BE2C (cell line): ENCODE measurements at regions not wholly inside any gene's neighbourhood (a gene's known extent, or its start where the extent isn't known, plus 50 kb on each side); places are given as distances from the start of the nearest gene placed in this dataset.

ENCODE experiments used
- DNase-seq: peaks from one replicate; pipeline ENCODE4 v3.0.0-alpha.2; 2020
- H3K27me3 ChIP-seq: fragments of 250-450 bp; sonication (Bioruptor Pico); 2 replicates; pipeline ENCODE4 v1.5.1; 2020; ENCODE audit warnings: mild to moderate bottlenecking
- H3K36me3 ChIP-seq: fragments of 250-450 bp; sonication (Bioruptor Pico); 2 replicates; pipeline ENCODE4 v1.5.1; 2020; ENCODE audit warnings: mild to moderate bottlenecking
- H3K4me1 ChIP-seq: fragments of 250-450 bp; sonication (Bioruptor Pico); 2 replicates; pipeline ENCODE4 v1.5.1; 2020
- H3K4me3 ChIP-seq: 2 replicates; pipeline ENCODE4 v1.5.1; 2011; ENCODE audit warnings: low read depth, low read length
- H3K9me3 ChIP-seq: fragments of 250-450 bp; sonication (Bioruptor Pico); 2 replicates; pipeline ENCODE4 v1.5.1; 2020
- CTCF ChIP-seq: IDR thresholded peaks from 2 replicates; pipeline ENCODE4 v1.5.1; 2012; ENCODE audit warnings: mild to moderate bottlenecking, low read depth, low read length

- TF ChIP-seq CTCF, result no peak
- no peak for DNase-seq
- Histone ChIP-seq H3K36me3 (no peaks in the 10 kb centered on the region), H3K27me3 (no peaks in the 10 kb centered on the region), H3K4me1 (no peaks in the 10 kb centered on the region), H3K4me3 (no peak overlapping the region), H3K9me3 (no peaks in the 10 kb centered on the region)
Observed at GRCh38 chr4:17045866-17046265, 147.4 kb upstream of the LDB2 start.

- Histone ChIP-seq H3K27me3 (no peaks in the 10 kb centered on the region), H3K4me3 (no peak overlapping the region), H3K36me3 (no peaks in the 10 kb centered on the region), H3K4me1 (no peaks in the 10 kb centered on the region), H3K9me3 (no peaks in the 10 kb centered on the region)
- TF ChIP-seq CTCF, result no peak
- no peak for DNase-seq
Observed at GRCh38 chr4:17038510-17039176, 140.2 kb upstream of the LDB2 start.

- H3K36me3 ChIP-seq, result no peaks in the 10 kb centered on the region
- no peak for DNase-seq
- H3K9me3 ChIP-seq, result no peaks in the 10 kb centered on the region
- H3K4me1 ChIP-seq, result no peaks in the 10 kb centered on the region
- TF ChIP-seq CTCF, result no peak
- no peaks in the 10 kb centered on the region for H3K27me3 ChIP-seq
- H3K4me3 ChIP-seq, result no peak overlapping the region
Observed at GRCh38 chr4:17033768-17034181, 135.3 kb upstream of the LDB2 start.

GRCh38 chr4:17033025-17033767 lies 134.8 kb upstream of the LDB2 start:
- Histone ChIP-seq H3K36me3 (no peaks in the 10 kb centered on the region), H3K4me1 (no peaks in the 10 kb centered on the region), H3K27me3 (no peaks in the 10 kb centered on the region), H3K9me3 (no peaks in the 10 kb centered on the region), H3K4me3 (no peak overlapping the region)
- no peak for DNase-seq
- TF ChIP-seq CTCF, result no peak

- H3K4me1 ChIP-seq, result no peaks in the 10 kb centered on the region
Observed at GRCh38 chr4:17030543-17030942, 132.1 kb upstream of the LDB2 start.

More at GRCh38 chr4:17030543-17030942, 132.1 kb upstream of the LDB2 start:
- DNase-seq, result no peak
- TF ChIP-seq CTCF, result no peak
- H3K9me3 ChIP-seq, result no peaks in the 10 kb centered on the region
- no peak overlapping the region for H3K4me3 ChIP-seq
- H3K27me3 ChIP-seq, result no peaks in the 10 kb centered on the region
- H3K36me3 ChIP-seq, result no peaks in the 10 kb centered on the region
